BJ (cell line): ENCODE measurements at regions not wholly inside any gene's neighbourhood (a gene's known extent, or its start where the extent isn't known, plus 50 kb on each side); places are given as distances from the start of the nearest gene placed in this dataset.

Source experiments
- CTCF ChIA-PET: fragments of 350-600 bp; formaldehyde crosslinking; extraction: SDS; loops from one replicate; lab custom pipeline; 2021; ENCODE audit warnings: antibody characterized with exemption, inconsistent platforms; lab: Yijun Ruan, JAX
- POLR2A ChIA-PET: fragments of 300-600 bp; sonication (Branson Sonifier 250); formaldehyde crosslinking; extraction: SDS; loops from one replicate; lab custom pipeline; 2021; ENCODE audit warnings: antibody characterized with exemption; lab: Charles Lee
- DNase-seq: peaks from one replicate; pipeline ENCODE4 v3.0.0-alpha.2; 2011; ENCODE audit warnings: low read depth
- H3K27me3 ChIP-seq: 2 replicates; pipeline ENCODE4 v1.6.0; 2011; ENCODE audit warnings: low read length; ENCODE audit not compliant: control insufficient read depth, insufficient read depth
- H3K36me3 ChIP-seq: 2 replicates; pipeline ENCODE4 v1.5.1; 2011; ENCODE audit warnings: low read length; ENCODE audit not compliant: control insufficient read depth, insufficient read depth
- H3K4me3 ChIP-seq: 2 replicates; pipeline ENCODE4 v1.5.1; 2011; ENCODE audit warnings: low read depth, mild to moderate bottlenecking, control low read depth, low read length
- CTCF ChIP-seq: IDR thresholded peaks from 2 replicates; pipeline ENCODE4 v1.5.1; 2011; ENCODE audit warnings: low read depth, mild to moderate bottlenecking, control low read depth, inconsistent platforms, low read length, moderate library complexity; ENCODE audit not compliant: insufficient read depth

GRCh38 chr5:40268088-40268487 lies 411.6 kb upstream of the PTGER4 start:
- POLR2A ChIA-PET: no interaction called here
- Histone ChIP-seq H3K4me3 (no peak overlapping the region), H3K36me3 (no peaks in the 10 kb centered on the region), H3K27me3 (no peaks in the 10 kb centered on the region)
- CTCF ChIA-PET: interaction anchor here (1.7 kb wide), 1 partner anchor 12 kb away, joined by 3 read pairs; no protein-coding TSS in a partner anchor
- TF ChIP-seq CTCF: no peak
- no peak for DNase-seq

GRCh38 chr5:40266952-40267351 lies 412.8 kb upstream of the PTGER4 start:
- CTCF ChIA-PET: interaction anchor here (1.7 kb wide), 1 partner anchor 11 kb away, joined by 3 read pairs; no protein-coding TSS in a partner anchor
- no peaks in the 10 kb centered on the region for H3K36me3 ChIP-seq
- POLR2A ChIA-PET: no interaction called here
- H3K4me3 ChIP-seq: no peak overlapping the region
- H3K27me3 ChIP-seq: no peaks in the 10 kb centered on the region
- no peak for TF ChIP-seq CTCF
- no peak for DNase-seq

- Histone ChIP-seq H3K4me3 (no peak overlapping the region), H3K27me3 (no peaks in the 10 kb centered on the region), H3K36me3 (no peaks in the 10 kb centered on the region)
- TF ChIP-seq CTCF: no peak
- CTCF ChIA-PET: no interaction called here
- POLR2A ChIA-PET: no interaction called here
- no peak for DNase-seq
Measured at GRCh38 chr5:40261984-40262383, 417.7 kb upstream of the PTGER4 start.

GRCh38 chr5:40260361-40260760 lies 419.4 kb upstream of the PTGER4 start:
- CTCF ChIA-PET: no interaction called here
- TF ChIP-seq CTCF: no peak
- H3K4me3 ChIP-seq: no peak overlapping the region
- POLR2A ChIA-PET: no interaction called here
- no peak for DNase-seq
- H3K36me3 ChIP-seq: no peaks in the 10 kb centered on the region
- no peaks in the 10 kb centered on the region for H3K27me3 ChIP-seq

GRCh38 chr5:40258222-40258621 lies 421.5 kb upstream of the PTGER4 start:
- H3K36me3 ChIP-seq: no peaks in the 10 kb centered on the region
- ChIA-PET POLR2A (no interaction called here), CTCF (interaction anchor here (0.9 kb wide), 1 partner anchor 10 kb away, joined by 5 read pairs; no protein-coding TSS in a partner anchor)
- H3K4me3 ChIP-seq: no peak overlapping the region
- no peaks in the 10 kb centered on the region for H3K27me3 ChIP-seq
- no peak for DNase-seq
- no peak for TF ChIP-seq CTCF
